ENCODE measurements at regions not wholly inside any gene's neighbourhood (a gene's known extent, or its start where the extent isn't known, plus 50 kb on each side); places are given as distances from the start of the nearest gene placed in this dataset.

- Histone ChIP-seq H3K27me3 (no peaks in the 10 kb centered on the region), H3K4me1 (no peaks in the 10 kb centered on the region), H3K9me3 (no peaks in the 10 kb centered on the region), H3K4me3 (ENCODE audit: low read depth, low read length) (no peak overlapping the region), H3K36me3 (no peaks in the 10 kb centered on the region)
- no peak for DNase-seq
- TF ChIP-seq, protein P1, sequence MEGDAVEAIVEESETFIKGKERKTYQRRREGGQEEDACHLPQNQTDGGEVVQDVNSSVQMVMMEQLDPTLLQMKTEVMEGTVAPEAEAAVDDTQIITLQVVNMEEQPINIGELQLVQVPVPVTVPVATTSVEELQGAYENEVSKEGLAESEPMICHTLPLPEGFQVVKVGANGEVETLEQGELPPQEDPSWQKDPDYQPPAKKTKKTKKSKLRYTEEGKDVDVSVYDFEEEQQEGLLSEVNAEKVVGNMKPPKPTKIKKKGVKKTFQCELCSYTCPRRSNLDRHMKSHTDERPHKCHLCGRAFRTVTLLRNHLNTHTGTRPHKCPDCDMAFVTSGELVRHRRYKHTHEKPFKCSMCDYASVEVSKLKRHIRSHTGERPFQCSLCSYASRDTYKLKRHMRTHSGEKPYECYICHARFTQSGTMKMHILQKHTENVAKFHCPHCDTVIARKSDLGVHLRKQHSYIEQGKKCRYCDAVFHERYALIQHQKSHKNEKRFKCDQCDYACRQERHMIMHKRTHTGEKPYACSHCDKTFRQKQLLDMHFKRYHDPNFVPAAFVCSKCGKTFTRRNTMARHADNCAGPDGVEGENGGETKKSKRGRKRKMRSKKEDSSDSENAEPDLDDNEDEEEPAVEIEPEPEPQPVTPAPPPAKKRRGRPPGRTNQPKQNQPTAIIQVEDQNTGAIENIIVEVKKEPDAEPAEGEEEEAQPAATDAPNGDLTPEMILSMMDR (IDR thresholded peaks at IDR 0.05; ENCODE audit: low read depth, low read length), result no peak
Observed at GRCh38 chr14:28321475-28322244, 444.9 kb upstream of the FOXG1 start.

DNA sequence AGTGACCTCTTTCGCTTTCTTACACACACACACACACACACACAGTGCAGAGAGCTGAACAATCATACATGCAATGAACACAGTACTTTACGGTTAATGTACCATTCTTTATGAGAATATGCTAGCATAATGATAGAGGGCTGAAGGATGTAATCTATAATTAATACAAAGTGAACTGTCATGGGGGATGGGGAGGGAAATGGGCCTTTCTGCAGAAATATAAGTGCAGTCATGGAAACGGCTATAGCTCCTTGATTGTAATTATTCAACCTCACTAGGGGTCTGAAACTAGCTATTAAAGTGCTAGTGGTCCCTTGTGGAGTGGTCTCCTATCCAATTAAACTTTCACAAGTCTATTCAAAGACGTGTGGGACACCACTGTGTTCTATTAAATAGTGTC is 443.2 kb upstream of the FOXG1 start:
- TF ChIP-seq, protein P1 (IDR thresholded peaks at IDR 0.05; ENCODE audit: low read depth, low read length), result no peak
- Histone ChIP-seq H3K4me1 (no peaks in the 10 kb centered on the region), H3K9me3 (no peaks in the 10 kb centered on the region), H3K4me3 (ENCODE audit: low read depth, low read length) (no peak overlapping the region), H3K36me3 (no peaks in the 10 kb centered on the region), H3K27me3 (no peaks in the 10 kb centered on the region)
- DNase-seq, result no peak

DNA sequence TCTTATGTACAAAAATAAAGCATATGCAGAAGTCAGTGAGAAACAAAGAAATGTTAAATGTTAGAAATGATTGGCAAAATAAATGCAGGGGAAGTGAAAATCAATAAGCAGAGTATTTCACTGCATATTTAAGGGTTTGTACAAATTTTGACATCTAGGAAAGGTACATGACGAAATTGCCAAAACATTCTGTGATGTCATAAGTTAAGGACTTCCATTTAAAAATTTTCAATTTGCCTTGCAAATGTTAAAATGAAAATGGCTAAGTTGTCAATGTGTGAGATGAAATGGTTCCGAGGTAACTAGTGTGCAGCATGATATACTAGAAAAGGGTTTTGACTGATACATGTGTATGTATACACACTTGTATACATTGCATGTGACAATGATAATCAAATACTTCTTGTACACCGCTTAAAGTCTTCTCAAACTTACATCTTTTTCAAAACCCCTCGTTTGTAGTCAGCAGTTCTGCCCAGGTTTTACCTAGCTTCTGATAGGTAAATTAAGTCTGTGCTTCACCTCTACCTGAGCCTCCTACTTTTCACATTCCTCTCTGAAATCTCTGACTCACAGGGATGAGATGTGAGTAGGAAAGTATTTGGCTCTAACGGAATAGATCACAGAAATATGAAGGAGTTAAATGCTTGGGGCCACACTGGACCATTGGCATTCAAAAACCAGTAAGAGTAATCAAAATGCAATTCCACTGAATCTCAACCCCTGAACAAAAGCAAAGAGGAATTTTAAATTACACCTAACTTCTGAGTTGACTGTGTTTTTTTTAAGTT is 442.4 kb upstream of the FOXG1 start:
- TF ChIP-seq, protein P1 (IDR thresholded peaks at IDR 0.05; ENCODE audit: low read depth, low read length), result no peak
- H3K4me3 ChIP-seq (ENCODE audit: low read depth, low read length), result no peak overlapping the region
- H3K27me3 ChIP-seq, result no peaks in the 10 kb centered on the region
- no peaks in the 10 kb centered on the region for H3K4me1 ChIP-seq
- no peak for DNase-seq
- no peaks in the 10 kb centered on the region for H3K36me3 ChIP-seq
- no peaks in the 10 kb centered on the region for H3K9me3 ChIP-seq

DNA sequence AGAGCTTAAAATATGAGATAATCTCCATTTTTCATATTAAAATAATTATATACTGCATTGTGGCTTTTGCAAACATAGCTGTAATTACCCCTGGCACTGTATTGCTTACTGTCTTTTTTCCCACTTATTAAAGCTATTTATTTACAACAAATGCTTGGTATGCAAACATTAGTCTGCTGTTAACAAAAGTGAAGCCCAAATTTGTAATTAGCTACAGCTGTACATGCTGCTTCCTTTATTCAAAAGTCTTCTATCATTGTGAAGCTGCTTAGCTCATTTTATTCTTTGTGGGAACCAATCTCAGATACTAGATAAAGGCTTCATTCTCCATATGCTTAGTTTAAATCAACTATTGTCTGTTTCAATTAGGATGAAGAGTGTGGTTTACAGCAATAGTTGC is 425.8 kb upstream of the FOXG1 start:
- TF ChIP-seq, protein P1 (IDR thresholded peaks at IDR 0.05; ENCODE audit: low read depth, low read length), result no peak
- Histone ChIP-seq H3K4me3 (ENCODE audit: low read depth, low read length) (no peak overlapping the region), H3K9me3 (no peaks in the 10 kb centered on the region), H3K27me3 (no peaks in the 10 kb centered on the region), H3K36me3 (no peaks in the 10 kb centered on the region), H3K4me1 (no peaks in the 10 kb centered on the region)
- DNase-seq, result no peak

GRCh38 chr14:28344381-28344780 is 422.2 kb upstream of the FOXG1 start:
- H3K36me3 ChIP-seq, result no peaks in the 10 kb centered on the region
- H3K9me3 ChIP-seq, result no peaks in the 10 kb centered on the region
- TF ChIP-seq, protein P1 (IDR thresholded peaks at IDR 0.05; ENCODE audit: low read depth, low read length), result no peak
- H3K27me3 ChIP-seq, result no peaks in the 10 kb centered on the region
- no peaks in the 10 kb centered on the region for H3K4me1 ChIP-seq
- H3K4me3 ChIP-seq (ENCODE audit: low read depth, low read length), result no peak overlapping the region
- DNase-seq, result no peak

DNA sequence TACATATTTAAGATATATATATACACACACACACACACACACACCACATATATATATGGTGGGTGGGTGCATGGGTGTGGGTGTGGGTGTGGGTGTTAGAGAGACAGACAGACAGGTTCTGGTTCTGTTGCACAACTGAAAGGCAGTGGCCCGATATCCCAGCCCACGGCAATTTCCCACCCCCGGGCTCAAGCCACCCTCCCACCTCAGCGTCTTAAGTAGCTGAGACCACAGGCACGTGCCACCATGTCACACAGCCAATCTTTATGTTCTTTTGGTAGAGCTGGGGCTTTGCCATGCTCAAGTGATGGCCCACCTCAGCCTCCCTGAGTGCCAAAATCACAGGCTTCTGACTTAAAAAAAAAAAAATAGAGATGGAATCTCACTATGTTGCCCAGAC is 417.8 kb upstream of the FOXG1 start:
- TF ChIP-seq, protein P1 (IDR thresholded peaks at IDR 0.05; ENCODE audit: low read depth, low read length), result no peak

More for the DNA sequence above, 417.8 kb upstream of the FOXG1 start:
- no peak overlapping the region for H3K4me3 ChIP-seq (ENCODE audit: low read depth, low read length)
- no peak for DNase-seq
- H3K27me3 ChIP-seq, result no peaks in the 10 kb centered on the region
- no peaks in the 10 kb centered on the region for H3K4me1 ChIP-seq
- no peaks in the 10 kb centered on the region for H3K9me3 ChIP-seq
- H3K36me3 ChIP-seq, result no peaks in the 10 kb centered on the region
